GM12891 (cell line): ENCODE measurements at regions not wholly inside any gene's neighbourhood (a gene's known extent, or its start where the extent isn't known, plus 50 kb on each side); places are given as distances from the start of the nearest gene placed in this dataset.

ENCODE experiments used
- POLR2A ChIP-seq: IDR thresholded peaks from 2 replicates; pipeline ENCODE4 v1.6.1; 2011; ENCODE audit warnings: low read depth, low read length, control low read depth
- POLR2AphosphoS5 ChIP-seq: IDR thresholded peaks from 2 replicates; pipeline ENCODE4 v1.6.1; 2011; ENCODE audit warnings: low read depth, low read length, control low read depth
- TAF1 ChIP-seq: IDR thresholded peaks from 2 replicates; pipeline ENCODE4 v1.6.1; 2011; ENCODE audit warnings: low read depth, low read length, control low read depth

- TF ChIP-seq POLR2A (no peak), TAF1 (no peak), POLR2AphosphoS5 (no peak)
Observed at GRCh38 chr4:18630218-18631110, 608.9 kb upstream of the LCORL start.
